Naive thymus-derived CD4-positive, alpha-beta T cell (primary cell): ENCODE measurements at regions not wholly inside any gene's neighbourhood (a gene's known extent, or its start where the extent isn't known, plus 50 kb on each side); places are given as distances from the start of the nearest gene placed in this dataset.

Source experiments
- ATAC-seq: fragments of 150-1000 bp; cut with Tn5 transposase; 2 replicates; pipeline ENCODE4 v1.10.0; 2021; ENCODE audit warnings: mild to moderate bottlenecking, moderate library complexity
- CTCF ChIA-PET: fragments of 350-600 bp; sonication (Branson Sonifier 250); formaldehyde crosslinking; loops from one replicate; lab custom pipeline; 2021; ENCODE audit warnings: antibody characterized with exemption; lab: Charles Lee
- POLR2A ChIA-PET: fragments of 350-600 bp; sonication (Branson Sonifier 250); formaldehyde crosslinking; loops from one replicate; lab custom pipeline; 2021; ENCODE audit warnings: antibody characterized with exemption, inconsistent platforms; lab: Charles Lee
- DNase-seq, 9 donors: peaks; one replicate each; pipeline versions ENCODE4 v3.0.0 to v3.0.0-alpha.2; 2020 to 2022; ENCODE audit warnings: mixed read lengths in 1 of 9
- H3K27ac ChIP-seq: one replicate; pipeline ENCODE4 v1.7.0; 2013; ENCODE audit warnings: mild to moderate bottlenecking, low read depth, low read length, moderate library complexity
- H3K27me3 ChIP-seq, 2 donors: one replicate each; pipeline ENCODE4 v1.7.0; 2013; ENCODE audit warnings: low read length in 2 of 2, mild to moderate bottlenecking in 2 of 2, moderate library complexity in 2 of 2; ENCODE audit not compliant: control insufficient read depth in 2 of 2, insufficient read depth in 2 of 2
- H3K36me3 ChIP-seq, 3 experiments: 1 replicate in 2 of 3; 2 replicates in 1 of 3; pipeline ENCODE4 v1.7.0; 2013; ENCODE audit warnings: low read length in 3 of 3, mild to moderate bottlenecking in 3 of 3, moderate library complexity in 1 of 3; ENCODE audit not compliant: insufficient read depth in 3 of 3, control insufficient read depth in 2 of 3
- H3K4me1 ChIP-seq, 2 donors: one replicate each; pipeline ENCODE4 v1.7.0; 2013; ENCODE audit warnings: low read length in 2 of 2, mild to moderate bottlenecking in 2 of 2, moderate library complexity in 1 of 2; ENCODE audit not compliant: control insufficient read depth in 2 of 2, insufficient read depth in 2 of 2
- H3K4me3 ChIP-seq: 2 replicates; pipeline ENCODE4 v1.7.0; 2013; ENCODE audit warnings: mild to moderate bottlenecking, low read length
- H3K9me3 ChIP-seq, 3 experiments: 1 replicate in 2 of 3; 2 replicates in 1 of 3; pipeline ENCODE4 v1.7.0; 2013; ENCODE audit warnings: low read length in 3 of 3; ENCODE audit not compliant: control insufficient read depth in 2 of 3
- H3K27ac Mint-ChIP-seq, 9 donors: one replicate each; pipeline ENCODE4 v1.8.0; 2020 to 2022; ENCODE audit warnings: mixed read lengths in 9 of 9, mild to moderate bottlenecking in 8 of 9, moderate library complexity in 5 of 9, inconsistent platforms in 2 of 9
- H3K27me3 Mint-ChIP-seq, 5 donors: one replicate each; pipeline ENCODE4 v1.8.0; 2021 to 2022; ENCODE audit warnings: mixed read lengths in 5 of 5, mild to moderate bottlenecking in 1 of 5
- H3K36me3 Mint-ChIP-seq, 5 donors: one replicate each; pipeline ENCODE4 v1.8.0; 2020 to 2022; ENCODE audit warnings: mixed read lengths in 5 of 5, mild to moderate bottlenecking in 3 of 5, inconsistent platforms in 1 of 5
- H3K4me1 Mint-ChIP-seq, 7 donors: one replicate each; pipeline ENCODE4 v1.8.0; 2020 to 2022; ENCODE audit warnings: mixed read lengths in 7 of 7, mild to moderate bottlenecking in 3 of 7, inconsistent platforms in 1 of 7
- H3K4me3 Mint-ChIP-seq, 10 donors: one replicate each; pipeline ENCODE4 v1.8.0; 2020 to 2022; ENCODE audit warnings: mild to moderate bottlenecking in 10 of 10, mixed read lengths in 10 of 10, moderate library complexity in 6 of 10, inconsistent platforms in 2 of 10
- H3K9me3 Mint-ChIP-seq, 11 donors: one replicate each; pipeline ENCODE4 v1.8.0; 2020 to 2022; ENCODE audit warnings: mixed read lengths in 11 of 11, mild to moderate bottlenecking in 4 of 11, inconsistent platforms in 1 of 11, moderate library complexity in 1 of 11
- intact Hi-C, 2 donors: fragments of 100-400 bp; cut with micrococcal nuclease; formaldehyde crosslinking; loops; one replicate each; pipeline ENCODE4 v1.15.1; 2023

DNA sequence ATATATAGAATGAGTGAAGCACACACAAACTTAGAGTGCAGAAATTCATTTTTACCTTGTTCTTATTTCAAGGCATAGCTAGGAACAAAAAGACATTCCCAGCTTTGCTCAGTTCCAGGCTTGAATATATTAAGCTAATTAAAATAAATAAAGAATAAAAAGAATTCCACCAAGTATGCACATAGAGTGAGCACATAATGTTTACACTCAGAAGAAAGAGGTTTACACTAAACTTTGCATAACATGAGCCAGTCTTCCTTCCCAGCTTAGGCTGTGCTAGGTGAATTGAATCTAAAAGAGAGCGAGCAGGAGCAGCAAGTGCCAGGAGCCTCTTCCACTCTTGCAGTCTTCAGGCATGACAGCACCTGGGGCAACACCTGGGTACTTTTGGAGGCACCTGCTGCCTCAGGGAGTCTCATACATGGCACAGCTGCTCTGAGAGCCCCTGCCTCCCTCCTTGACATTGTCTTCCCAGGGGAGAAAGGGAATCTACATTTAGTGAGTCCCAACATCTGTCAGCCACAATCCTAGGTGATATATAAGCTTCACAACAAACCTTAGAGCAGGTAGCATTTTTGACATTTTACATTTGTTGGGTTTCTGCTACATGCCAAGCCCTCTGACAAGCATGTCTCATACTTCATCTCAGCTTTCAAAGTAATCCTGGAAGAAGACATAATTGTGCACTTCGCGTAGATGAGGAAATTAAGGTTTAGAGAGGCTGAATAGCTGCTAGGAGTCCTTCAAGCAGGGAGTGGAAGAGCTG lies 732.7 kb upstream of the TENM4 start:
- Histone ChIP-seq H3K4me1 (no peaks in the 10 kb centered on the region), H3K27ac (no peak overlapping the region), H3K27me3 (no peaks in the 10 kb centered on the region), H3K9me3 (no peaks in the 10 kb centered on the region), H3K36me3 (no peaks in the 10 kb centered on the region), H3K4me3 (no peak overlapping the region)
- intact Hi-C loops: no loop called here
- peaks cover 2 to 36% (median 15%) of the 10 kb centered on the region in 11 donors for H3K9me3 Mint-ChIP-seq
- ChIA-PET POLR2A (no interaction called here), CTCF (no interaction called here)
- peaks cover 0 to 4% (median 0%) of the 10 kb centered on the region in 5 donors for H3K36me3 Mint-ChIP-seq
- no peak overlapping the region for H3K27ac Mint-ChIP-seq
- no peak for ATAC-seq
- H3K27me3 Mint-ChIP-seq: no peaks in the 10 kb centered on the region
- no peak overlapping the region for H3K4me3 Mint-ChIP-seq
- H3K4me1 Mint-ChIP-seq: peaks cover 0 to 1% (median 0%) of the 10 kb centered on the region in 7 donors
- no peak for DNase-seq

DNA sequence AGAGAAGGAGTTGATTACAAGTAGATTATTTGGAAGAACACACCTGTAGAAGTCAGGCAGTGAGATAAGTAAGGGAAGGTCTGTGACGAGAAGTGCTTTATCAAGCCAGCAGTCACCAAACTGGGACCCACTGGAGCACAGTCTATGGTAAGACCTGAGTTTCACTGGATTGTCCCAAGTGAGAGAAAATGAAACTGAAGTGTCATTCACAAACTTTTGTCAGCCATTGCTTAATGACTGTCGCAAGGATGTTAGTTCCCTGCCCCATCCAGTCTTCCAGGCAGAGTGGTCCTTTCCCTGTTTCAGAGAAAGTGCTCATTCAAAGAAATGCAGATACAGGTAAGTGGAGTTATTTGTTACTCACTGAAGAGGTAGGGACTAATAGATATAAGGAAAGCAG lies 728.0 kb upstream of the TENM4 start:
- no peak overlapping the region for H3K27ac Mint-ChIP-seq
- H3K4me3 ChIP-seq: no peak overlapping the region
- intact Hi-C loops: no loop called here
- H3K9me3 Mint-ChIP-seq: peaks cover 0 to 33% (median 11%) of the 10 kb centered on the region in 11 donors
- DNase-seq (no peak), ATAC-seq (no peak)
- no peaks in the 10 kb centered on the region for H3K36me3 ChIP-seq
- H3K27ac ChIP-seq: no peak overlapping the region
- H3K36me3 Mint-ChIP-seq: peaks cover 0 to 4% (median 0%) of the 10 kb centered on the region in 5 donors
- H3K9me3 ChIP-seq: no peaks in the 10 kb centered on the region
- ChIA-PET POLR2A (no interaction called here), CTCF (no interaction called here)
- H3K27me3 Mint-ChIP-seq: no peaks in the 10 kb centered on the region
- H3K4me3 Mint-ChIP-seq: no peak overlapping the region
- H3K27me3 ChIP-seq: no peaks in the 10 kb centered on the region
- H3K4me1 ChIP-seq: no peaks in the 10 kb centered on the region
- no peaks in the 10 kb centered on the region for H3K4me1 Mint-ChIP-seq

DNA sequence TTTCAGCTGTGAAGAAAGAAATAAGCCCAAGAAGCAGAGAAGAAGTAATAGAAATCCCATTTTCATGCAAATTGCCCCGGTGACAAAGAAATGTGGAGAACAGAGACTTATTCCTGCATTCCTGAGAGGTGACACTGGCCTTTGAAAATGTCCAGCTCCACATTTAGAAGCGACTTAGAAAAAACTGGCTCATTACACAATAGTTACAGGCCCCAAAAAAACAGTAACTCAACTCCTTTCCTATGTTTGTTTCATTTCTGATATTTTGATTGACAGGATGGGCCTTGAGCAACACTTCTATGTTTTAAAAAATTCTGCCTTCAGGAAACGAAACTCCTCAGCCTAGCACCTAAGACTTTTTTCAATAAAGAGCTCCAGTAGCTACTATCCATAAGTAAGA lies 726.9 kb upstream of the TENM4 start:
- Mint-ChIP-seq H3K27me3 (no peaks in the 10 kb centered on the region), H3K4me3 (no peak overlapping the region), H3K36me3 (peaks cover 0 to 4% (median 0%) of the 10 kb centered on the region in 5 donors), H3K27ac (no peak overlapping the region), H3K9me3 (peaks cover 0 to 34% (median 11%) of the 10 kb centered on the region in 11 donors), H3K4me1 (no peaks in the 10 kb centered on the region)
- Histone ChIP-seq H3K27me3 (no peaks in the 10 kb centered on the region), H3K4me1 (no peaks in the 10 kb centered on the region), H3K27ac (no peak overlapping the region), H3K9me3 (no peaks in the 10 kb centered on the region), H3K36me3 (no peaks in the 10 kb centered on the region), H3K4me3 (no peak overlapping the region)
- ChIA-PET CTCF (no interaction called here), POLR2A (no interaction called here)
- DNase-seq: no peak
- no peak for ATAC-seq
- intact Hi-C loops: no loop called here

DNA sequence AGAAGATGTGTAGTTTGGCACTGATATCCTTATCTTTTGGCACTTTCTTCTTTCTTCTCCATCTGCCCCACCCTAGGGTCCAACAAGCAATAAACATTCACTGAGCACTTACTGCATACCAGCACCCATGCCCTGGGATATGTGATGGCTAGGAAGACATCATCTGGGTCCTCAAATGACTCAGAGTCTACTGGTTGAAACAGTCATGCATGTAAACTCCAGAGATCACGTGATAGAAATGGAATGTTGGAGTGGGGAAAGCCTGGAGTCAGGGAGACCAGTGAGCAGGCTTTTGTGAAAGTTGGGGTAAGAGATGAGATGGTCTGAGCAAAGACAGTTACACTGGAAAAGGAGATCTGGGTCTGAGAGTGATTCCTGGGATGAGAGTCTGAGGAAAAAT lies 724.9 kb upstream of the TENM4 start:
- Mint-ChIP-seq H3K36me3 (no peaks in the 10 kb centered on the region), H3K4me3 (no peak overlapping the region), H3K9me3 (peaks cover 0 to 26% (median 6%) of the 10 kb centered on the region in 11 donors), H3K4me1 (no peaks in the 10 kb centered on the region), H3K27me3 (no peaks in the 10 kb centered on the region), H3K27ac (no peak overlapping the region)
- H3K4me1 ChIP-seq: no peaks in the 10 kb centered on the region
- no peaks in the 10 kb centered on the region for H3K36me3 ChIP-seq
- ATAC-seq (no peak), DNase-seq (no peak)
- no peak overlapping the region for H3K27ac ChIP-seq
- H3K27me3 ChIP-seq: no peaks in the 10 kb centered on the region
- ChIA-PET CTCF (no interaction called here), POLR2A (no interaction called here)
- H3K4me3 ChIP-seq: no peak overlapping the region
- intact Hi-C loops: no loop called here
- no peaks in the 10 kb centered on the region for H3K9me3 ChIP-seq

DNA sequence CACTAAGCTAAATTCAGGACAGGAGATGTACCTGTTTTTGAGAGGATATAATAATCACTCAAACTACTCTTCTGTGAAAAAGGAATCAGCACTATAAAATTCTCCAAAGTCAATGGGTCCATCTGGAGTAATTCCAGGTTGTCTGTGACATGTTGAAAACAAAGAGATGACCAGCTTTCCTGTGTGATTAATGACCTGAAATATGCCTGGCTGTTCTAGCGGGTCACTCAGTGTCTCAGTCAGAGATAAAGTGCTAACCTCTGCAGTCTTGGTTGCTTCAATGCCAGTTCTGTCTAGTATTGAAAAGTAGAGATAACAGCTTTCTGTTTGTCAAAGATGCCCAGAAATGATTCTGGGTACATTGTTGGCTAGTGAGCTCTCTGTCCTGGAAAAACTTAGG lies 722.6 kb upstream of the TENM4 start:
- POLR2A ChIA-PET: no interaction called here
- Mint-ChIP-seq H3K4me1 (no peaks in the 10 kb centered on the region), H3K27ac (no peak overlapping the region), H3K4me3 (no peak overlapping the region), H3K27me3 (peaks cover 0 to 4% (median 0%) of the 10 kb centered on the region in 5 donors), H3K9me3 (peaks cover 0 to 20% (median 5%) of the 10 kb centered on the region in 11 donors), H3K36me3 (no peaks in the 10 kb centered on the region)
- CTCF ChIA-PET: no interaction called here
- H3K4me3 ChIP-seq: no peak overlapping the region
- no peaks in the 10 kb centered on the region for H3K27me3 ChIP-seq
- intact Hi-C loops: no loop called here
- H3K4me1 ChIP-seq: no peaks in the 10 kb centered on the region
- H3K9me3 ChIP-seq: no peaks in the 10 kb centered on the region
- H3K36me3 ChIP-seq: no peaks in the 10 kb centered on the region
- ATAC-seq: no peak
- no peak for DNase-seq
- H3K27ac ChIP-seq: no peak overlapping the region

DNA sequence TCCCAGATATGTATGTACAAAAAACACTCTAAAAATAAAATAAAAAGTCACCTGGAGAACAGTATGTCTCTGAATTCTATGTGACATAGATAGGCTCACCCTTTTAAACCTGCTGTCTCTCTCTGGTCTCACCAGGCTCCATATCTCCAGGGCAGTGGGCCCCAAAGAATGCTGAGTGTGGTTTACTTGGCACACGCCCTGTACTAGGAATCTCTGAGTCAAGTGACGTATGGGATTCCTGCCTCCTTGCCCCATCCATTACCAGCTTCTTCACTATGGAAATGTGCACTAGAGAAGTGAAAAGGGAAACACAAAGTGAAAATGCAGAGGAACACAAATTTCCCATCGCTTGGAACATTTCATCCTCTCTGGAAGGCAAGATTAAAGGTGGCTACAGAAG lies 722.2 kb upstream of the TENM4 start:
- ChIA-PET POLR2A (interaction anchor here (0.6 kb wide), 1 partner anchor 839 kb away, joined by 3 read pairs; no protein-coding TSS in a partner anchor), CTCF (no interaction called here)
- Mint-ChIP-seq H3K4me3 (no peak overlapping the region), H3K27ac (no peak overlapping the region), H3K36me3 (no peaks in the 10 kb centered on the region), H3K27me3 (peaks cover 0 to 4% (median 0%) of the 10 kb centered on the region in 5 donors), H3K4me1 (no peaks in the 10 kb centered on the region), H3K9me3 (peaks cover 0 to 20% (median 5%) of the 10 kb centered on the region in 11 donors)
- intact Hi-C loops: no loop called here
- H3K4me1 ChIP-seq: no peaks in the 10 kb centered on the region
- no peaks in the 10 kb centered on the region for H3K27me3 ChIP-seq
- H3K9me3 ChIP-seq: no peaks in the 10 kb centered on the region
- H3K4me3 ChIP-seq: no peak overlapping the region
- ATAC-seq (no peak), DNase-seq (no peak)
- H3K27ac ChIP-seq: no peak overlapping the region
- H3K36me3 ChIP-seq: no peaks in the 10 kb centered on the region

DNA sequence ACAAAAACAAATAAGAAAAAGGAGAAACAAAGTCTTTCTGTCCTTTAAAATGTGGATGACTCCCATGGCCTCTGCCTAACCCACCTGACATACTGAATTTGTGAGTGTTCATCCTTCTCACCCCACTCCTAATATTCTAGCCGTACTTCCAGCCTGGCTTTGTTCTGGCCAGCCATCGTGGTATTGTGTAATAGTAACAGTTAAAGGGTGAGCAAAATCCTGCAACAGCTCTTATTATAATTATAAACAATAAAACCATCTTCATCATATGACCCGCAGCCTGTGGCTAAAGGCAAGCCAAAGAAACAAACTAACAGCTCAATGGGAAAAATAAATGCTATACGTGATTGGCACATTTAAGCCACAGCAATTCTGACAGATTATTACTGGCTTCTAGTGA lies 721.6 kb upstream of the TENM4 start:
- Mint-ChIP-seq H3K27me3 (peaks cover 0 to 4% (median 0%) of the 10 kb centered on the region in 5 donors), H3K9me3 (peaks cover 0 to 20% (median 5%) of the 10 kb centered on the region in 11 donors), H3K4me1 (no peaks in the 10 kb centered on the region), H3K4me3 (no peak overlapping the region), H3K27ac (no peak overlapping the region), H3K36me3 (no peaks in the 10 kb centered on the region)
- ChIA-PET CTCF (no interaction called here), POLR2A (interaction anchor here (0.6 kb wide), 1 partner anchor 840 kb away, joined by 3 read pairs; no protein-coding TSS in a partner anchor)
- Histone ChIP-seq H3K27ac (no peak overlapping the region), H3K36me3 (no peaks in the 10 kb centered on the region), H3K4me1 (no peaks in the 10 kb centered on the region), H3K27me3 (no peaks in the 10 kb centered on the region), H3K9me3 (no peaks in the 10 kb centered on the region), H3K4me3 (no peak overlapping the region)
- intact Hi-C loops: no loop called here
- ATAC-seq: no peak
- DNase-seq: no peak
